NCI-H345 (cell line): ENCODE measurements at regions not wholly inside any gene's neighbourhood (a gene's known extent, or its start where the extent isn't known, plus 50 kb on each side); places are given as distances from the start of the nearest gene placed in this dataset.
"Not testable (repeated sequence)": the region's sequence is repeated elsewhere in the genome, so short reads cannot be mapped to it uniquely, and the experiment has no call there.

Experiments
- DNase-seq: peaks from one replicate; lab custom pipeline; 2025; lab: John Stamatoyannopoulos, UW

DNA sequence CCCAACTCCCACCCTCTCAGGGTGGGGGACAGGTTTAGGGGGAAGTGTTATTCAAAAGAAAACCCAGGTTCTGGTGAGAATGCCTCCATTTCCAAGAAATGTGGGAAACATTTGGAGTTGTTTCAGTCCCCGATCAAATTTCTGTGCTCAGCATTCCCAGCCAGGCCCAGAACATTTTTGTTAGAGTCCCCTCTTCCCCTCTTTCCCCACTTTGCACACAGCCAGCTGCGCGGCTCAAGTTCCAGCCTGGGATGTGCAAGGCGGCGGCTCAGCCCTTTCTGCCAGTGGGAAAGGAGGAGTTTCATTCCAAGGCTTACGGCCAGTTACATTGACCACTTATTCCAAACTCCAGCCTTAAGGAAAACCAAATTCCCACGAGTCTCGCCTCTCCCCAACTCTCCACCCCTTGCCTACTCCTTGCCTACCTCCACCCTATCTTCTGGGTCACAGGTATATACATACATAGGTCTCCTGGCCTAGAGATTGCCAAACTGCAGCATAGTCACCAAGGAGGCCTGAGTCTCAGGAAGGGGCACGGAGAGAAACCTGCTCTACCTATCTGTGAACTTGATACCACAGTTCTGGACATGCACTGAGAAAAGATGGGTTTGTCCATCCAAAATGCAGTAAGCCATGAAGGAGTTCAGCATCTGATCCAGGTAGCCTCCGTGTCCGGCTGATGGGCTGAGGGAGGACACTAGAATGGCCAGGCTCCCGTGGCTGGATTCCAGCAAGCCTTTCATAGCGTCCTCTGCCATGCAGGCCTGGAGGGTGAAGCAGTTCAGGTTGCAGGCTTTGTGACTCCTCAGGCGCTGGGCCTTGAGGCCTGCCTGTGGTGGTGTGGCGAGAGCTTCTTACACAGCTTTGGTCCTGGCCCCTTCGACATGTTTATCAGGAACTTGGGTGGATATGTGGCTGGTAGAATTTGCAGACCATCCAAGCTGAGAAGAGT is 154.5 kb downstream of the ZFP36L2 start:
- DNase-seq: no peak

DNA sequence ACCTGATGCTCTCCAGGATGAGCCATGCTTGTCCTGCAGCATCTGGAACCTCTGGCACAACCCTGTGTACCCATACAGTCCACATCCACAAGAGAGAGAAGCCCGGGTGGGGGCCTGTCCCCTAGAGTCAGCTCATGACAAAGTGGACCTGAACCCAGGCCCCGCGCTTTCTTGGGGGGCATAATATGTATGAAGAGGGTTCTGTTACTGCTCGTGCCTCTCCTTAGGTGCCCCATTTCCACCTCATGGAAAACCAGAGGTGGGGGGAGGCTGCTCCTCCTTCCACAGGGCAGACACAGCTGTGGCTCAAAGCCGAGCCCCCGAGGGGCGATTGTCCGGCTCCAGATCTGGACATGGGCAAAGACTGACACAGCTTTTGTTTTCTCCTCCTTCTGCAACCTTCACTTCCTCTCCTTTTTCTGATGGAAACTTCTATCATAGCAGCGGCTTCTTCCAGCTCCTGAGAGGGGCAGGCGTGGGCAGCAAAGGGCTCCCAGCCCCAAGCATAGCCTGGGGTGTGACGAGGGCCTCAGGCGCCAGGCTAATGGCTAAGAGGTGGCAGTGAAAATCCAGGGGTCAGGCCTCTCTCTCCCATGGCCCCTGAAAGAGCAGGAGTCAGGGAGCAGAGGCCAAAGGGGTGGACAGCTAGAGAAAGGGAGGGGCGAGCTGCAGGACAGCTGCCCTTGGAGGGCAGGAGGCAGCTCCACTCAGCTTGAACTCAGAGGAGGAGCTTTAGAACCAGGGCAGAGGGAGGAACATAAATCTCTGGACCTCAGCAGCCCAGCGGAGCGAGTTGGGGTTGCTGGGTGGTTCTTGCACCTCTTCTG is 155.5 kb downstream of the ZFP36L2 start:
- DNase-seq: no peak

DNA sequence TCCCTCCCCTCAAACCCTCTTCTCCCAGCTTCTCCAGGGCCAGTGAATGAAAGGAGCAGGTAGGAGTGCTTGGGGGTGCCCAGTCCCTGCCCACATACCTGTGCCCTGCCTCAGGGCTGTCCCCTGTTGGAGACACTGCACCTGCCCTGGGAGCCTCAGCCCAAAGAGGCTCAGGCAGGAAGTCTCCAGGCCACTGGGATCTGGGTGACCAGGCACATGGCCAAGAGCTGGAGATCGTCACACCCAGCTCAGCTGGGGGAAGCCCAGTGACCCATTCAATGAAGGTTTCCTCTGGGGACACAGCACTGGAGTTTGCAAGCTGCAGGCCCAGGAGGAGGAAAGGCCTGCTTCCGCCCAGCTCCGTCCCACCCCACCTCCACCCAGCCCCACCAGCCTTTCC is 156.4 kb downstream of the ZFP36L2 start:
- DNase-seq: no peak

DNA sequence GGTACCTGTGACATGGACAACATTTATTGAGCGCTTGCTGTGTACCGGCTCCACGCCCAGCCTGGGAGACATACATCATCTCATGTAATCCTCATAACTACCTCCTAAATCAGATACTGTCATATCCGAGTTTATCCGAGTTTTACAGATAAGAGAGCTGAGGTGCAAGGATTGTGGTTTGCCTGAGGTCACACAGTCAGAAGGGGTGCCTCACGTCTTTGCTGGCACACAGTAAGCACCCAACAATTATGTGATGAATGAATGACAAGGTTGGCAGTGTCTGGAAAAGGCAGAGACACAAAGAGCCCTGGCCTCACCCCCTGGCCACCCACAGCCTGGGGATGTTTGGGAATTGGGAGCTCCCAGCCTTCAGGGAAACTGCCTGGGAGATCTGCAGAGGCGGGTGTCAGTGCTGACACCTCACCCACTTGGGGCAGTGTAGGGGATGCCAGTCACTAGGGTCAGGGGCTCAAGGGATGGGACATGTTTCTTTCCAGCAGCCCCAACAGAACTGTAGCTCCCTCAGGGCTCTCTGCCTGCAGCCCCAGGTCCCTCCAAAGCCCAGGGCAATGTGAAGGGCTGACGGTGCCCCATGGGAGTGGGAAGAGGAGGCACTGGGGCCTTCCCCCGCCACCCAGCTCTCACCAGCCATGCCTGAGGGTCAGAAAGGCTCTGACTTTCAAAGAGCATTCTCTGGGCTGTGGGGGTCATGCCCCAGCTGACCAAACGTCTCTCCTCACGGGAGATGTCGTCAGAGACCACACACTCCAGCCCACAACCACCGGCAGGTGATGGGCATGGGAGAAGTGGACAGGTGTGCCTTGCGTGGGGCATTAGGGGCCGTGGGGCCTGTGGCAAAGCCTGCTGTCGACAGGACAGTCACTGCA is 157.5 kb downstream of the ZFP36L2 start:
- no peak for DNase-seq

DNA sequence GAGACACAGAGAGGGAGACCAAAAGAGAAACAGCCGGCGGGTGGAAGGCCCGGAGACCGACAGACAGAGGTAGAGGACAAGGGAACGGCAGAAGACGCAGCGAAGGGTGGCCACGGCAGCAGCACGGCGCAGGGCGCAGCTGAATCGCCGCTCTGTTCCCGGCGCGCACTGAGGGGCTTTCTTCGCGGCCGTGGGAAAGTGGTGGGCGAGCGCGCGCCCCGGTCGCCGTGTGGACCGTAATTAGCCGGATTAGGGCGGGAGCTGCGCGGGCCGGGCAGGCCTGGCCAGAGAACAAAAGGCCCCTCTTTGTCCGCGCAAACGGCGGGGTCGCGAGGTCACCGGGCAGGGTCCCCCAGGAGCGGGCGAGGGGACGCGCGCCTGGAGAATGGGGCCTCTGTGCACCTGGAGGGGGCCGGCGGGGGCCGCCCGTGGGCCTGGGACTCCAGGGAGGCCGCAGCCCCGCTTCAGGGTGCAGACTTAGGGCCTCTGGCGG is 158.3 kb downstream of the ZFP36L2 start:
- DNase-seq: no peak

DNA sequence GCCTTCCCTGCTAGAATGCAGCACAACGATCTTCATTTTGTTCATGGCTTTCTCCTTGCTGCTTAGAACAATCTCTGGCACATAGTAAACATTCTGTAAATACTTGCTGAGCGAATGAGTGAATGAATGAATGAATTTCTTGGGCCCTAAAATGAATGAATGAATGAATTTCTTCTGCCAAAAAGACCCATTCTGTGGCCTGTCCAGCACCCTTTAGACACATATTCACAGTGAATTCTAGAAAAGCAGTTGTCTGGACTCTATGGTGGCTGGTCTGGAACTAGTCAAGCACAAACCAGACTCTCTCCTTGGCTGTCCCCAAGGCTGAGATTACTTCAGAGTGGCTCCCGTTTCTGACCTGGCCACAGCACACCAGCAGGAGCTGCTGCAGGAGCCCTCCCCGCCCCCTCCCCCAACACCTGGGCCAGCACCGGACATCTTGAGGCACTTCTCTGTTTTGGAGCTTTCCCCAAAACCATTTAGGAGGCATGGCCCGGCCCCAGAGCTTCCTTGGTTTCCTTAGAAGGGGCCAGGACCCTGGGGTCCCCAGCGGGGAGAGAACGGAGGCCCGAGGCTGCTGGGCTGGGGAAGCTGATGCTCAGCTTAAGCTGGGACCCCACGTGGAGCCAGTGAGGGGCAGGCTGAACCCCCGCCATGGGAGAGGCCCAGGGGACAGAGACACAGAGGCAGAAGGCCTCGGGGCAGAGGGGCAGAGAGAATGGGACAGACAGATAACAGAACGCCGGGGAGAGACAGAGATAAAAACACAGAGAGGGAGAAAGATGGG is 159.0 kb downstream of the ZFP36L2 start:
- no peak for DNase-seq

DNA sequence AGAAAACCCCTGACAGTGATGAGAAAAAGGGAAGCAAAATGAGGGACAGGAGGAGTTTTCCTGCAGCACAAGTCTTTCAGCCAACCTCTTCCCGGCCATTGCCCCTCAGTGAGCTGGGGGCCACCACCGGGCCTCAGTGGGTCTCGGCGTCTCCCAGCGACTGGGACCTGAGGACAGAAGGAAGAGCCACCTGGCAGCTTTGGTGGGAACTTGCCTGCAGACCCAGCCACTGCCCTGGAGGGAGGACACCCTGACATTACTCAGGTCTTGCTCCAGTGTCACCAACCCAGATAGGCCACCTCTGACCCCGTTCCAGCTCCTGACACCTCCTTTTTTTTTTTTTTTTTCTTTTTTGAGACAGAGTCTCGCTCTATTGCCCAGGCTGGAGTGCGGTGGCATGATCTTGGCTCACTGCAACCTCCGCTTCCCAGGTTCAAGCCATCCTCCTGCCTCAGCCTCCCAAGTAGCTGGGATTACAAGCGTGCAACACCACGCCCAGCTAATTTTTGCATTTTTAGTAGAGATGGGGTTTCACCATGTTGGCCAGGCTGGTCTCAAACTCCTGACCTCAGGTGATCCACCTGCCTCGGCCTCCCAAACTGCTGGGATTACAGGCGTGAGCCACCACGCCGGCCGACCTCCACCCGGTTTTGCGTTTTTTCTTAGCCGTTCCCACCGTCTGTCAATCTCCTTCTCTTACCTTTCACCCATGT is 159.7 kb downstream of the ZFP36L2 start:
- DNase-seq: not testable (repeated sequence)

DNA sequence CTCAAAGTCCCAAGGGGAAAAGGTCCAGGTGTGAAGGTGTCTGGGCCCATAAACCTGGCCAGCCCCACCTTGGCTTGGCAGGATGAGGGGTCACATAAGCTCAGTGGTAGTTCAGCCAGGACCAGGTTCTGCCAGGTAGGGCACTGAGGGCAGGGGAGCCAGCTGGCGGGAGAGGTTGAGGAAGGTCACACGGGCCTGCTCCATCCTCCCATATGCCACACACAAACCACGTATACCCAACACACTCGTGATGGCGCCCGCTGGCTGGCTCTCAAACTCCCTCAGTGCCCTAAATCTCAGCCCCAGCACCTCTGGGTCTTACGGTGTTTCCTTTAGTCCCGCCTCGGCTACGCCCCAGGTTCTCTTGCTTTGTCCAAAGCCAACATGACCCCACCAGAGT is 160.5 kb downstream of the ZFP36L2 start:
- no peak for DNase-seq

DNA sequence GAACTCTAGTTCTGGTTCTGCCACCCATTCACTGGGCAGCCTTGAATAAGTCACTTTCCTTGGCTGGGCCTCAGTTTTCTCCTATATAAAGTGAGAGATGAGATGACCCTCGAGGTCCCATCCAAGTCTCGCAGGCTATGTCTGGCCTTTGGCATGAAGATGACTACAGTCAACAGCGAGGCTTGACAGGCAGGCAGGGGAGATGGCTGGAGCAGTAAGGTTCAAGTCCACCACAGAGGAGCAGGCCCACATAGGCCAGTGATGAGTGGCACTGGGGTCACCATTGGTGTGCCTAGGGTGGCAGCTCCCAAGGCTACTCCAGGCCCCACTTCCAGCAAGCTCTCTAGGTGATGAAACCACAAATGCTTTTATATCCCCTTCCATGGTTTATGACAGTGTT is 161.4 kb downstream of the ZFP36L2 start:
- no peak for DNase-seq

DNA sequence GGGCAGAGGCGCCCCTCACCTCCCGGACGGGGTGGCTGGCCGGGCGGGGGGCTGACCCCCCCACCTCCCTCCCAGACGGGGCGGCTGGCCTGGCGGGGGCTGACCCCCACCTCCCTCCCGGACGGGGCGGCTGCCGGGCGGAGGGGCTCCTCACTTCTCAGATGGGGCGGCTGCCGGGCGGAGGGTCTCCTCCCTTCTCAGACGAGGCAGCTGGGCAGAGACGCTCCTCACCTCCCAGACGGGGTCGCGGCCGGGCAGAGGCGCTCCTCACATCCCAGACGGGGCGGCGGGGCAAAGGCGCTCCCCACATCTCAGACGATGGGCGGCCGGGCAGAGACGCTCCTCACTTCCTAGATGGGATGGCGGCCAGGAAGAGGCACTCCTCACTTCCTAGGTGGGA is 163.3 kb downstream of the ZFP36L2 start:
- DNase-seq: not testable (repeated sequence)

DNA sequence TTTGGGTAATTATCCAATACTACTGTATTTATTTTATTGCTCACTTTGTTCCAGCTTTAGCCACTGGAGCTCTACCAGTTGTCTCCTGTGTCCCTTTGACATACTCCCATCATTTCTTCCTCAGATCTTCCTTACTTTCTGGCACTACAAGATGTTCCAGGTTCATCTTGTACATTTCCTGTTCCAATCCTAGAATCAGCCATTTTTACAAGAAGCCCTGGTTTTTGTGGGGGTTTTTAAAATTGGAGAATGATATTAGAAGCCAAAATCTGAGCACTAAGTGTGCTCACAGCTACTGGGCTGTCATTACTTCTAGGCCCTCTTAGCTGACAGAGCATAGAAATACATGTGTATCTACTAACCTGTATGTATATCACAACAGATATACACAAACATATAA is 164.3 kb downstream of the ZFP36L2 start:
- DNase-seq: no peak

DNA sequence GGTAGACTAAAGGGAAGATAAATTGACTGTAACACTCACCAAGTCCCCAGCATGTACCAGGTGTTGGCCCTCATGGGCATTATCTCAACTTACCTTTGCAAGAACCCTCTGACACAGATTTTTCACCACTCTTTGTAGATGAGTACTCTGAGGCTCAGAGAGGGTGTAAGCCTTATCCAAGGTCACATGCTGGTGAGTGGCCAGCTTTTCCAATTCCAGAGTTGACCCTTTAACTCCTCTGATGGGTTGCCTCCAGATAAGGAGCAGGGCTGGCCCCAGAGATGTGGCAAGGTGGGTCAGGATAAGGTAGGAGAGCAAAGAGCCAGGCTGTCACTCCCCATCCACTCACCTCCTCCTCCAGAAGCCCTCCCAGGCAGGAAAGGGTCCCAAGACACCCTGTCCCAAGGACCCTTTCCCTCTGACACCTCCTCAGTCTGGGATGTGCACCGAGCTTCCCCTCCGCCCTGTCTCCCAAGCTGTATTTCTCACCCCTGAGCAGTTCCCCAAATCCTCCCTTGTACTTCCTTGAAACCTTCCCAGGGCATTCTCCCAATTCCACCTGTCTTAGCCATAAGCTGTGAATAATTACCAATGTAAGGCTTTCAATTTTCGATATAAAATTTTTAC is 165.9 kb downstream of the ZFP36L2 start:
- no peak for DNase-seq

DNA sequence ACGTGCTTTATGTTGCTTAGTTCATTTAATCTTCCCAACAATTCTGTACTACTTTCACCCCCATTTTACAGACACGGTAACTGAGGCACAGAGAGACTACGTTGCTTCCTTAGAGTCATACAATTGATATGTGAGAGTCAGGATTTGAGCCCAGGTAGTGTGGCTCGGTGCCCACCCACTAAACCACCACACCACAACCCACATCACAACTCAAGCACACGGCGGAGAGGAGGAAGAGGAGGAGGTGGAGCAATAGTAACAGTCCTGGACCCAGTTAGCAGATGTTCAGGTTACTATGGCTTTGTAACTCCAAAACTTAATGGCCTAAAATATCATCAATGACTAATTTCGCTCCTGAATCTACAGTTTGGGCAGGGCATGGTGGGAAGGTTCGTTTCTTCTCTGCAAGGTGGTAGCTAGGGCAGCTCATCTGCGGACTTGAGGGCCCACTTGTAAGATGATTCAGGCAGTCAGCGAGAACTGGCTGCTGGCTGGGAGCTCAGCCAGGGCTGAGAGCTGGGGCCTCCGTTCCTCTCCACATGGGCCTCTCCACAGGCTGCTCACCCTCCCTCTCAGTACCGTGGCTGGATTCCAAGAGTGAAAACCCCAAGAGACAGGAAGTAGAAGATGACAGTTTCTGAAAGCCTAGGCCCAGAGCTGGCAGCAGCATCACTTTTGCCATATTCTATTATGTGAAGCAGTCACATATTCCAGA is 167.1 kb downstream of the ZFP36L2 start:
- peak; percentile 75 for DNase-seq

DNA sequence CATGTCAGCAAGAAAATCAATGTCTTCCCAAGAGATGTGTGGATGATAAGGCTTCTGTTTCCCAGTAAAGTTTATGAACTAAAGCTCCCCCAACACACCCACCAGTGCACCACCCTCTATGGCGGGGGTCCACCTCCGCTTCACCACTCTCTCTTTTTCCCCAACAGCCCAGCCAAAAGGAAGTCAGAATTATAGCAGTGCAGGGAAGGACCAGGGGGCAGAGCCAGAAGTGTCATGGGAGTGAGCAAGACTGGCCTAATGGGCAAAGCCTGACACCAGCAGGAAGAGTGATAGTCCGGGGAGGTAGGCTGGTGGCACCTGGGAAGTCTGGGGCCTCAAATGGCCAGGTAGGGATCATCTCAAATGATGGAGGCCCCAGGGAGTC is 167.7 kb downstream of the ZFP36L2 start:
- DNase-seq: no peak

DNA sequence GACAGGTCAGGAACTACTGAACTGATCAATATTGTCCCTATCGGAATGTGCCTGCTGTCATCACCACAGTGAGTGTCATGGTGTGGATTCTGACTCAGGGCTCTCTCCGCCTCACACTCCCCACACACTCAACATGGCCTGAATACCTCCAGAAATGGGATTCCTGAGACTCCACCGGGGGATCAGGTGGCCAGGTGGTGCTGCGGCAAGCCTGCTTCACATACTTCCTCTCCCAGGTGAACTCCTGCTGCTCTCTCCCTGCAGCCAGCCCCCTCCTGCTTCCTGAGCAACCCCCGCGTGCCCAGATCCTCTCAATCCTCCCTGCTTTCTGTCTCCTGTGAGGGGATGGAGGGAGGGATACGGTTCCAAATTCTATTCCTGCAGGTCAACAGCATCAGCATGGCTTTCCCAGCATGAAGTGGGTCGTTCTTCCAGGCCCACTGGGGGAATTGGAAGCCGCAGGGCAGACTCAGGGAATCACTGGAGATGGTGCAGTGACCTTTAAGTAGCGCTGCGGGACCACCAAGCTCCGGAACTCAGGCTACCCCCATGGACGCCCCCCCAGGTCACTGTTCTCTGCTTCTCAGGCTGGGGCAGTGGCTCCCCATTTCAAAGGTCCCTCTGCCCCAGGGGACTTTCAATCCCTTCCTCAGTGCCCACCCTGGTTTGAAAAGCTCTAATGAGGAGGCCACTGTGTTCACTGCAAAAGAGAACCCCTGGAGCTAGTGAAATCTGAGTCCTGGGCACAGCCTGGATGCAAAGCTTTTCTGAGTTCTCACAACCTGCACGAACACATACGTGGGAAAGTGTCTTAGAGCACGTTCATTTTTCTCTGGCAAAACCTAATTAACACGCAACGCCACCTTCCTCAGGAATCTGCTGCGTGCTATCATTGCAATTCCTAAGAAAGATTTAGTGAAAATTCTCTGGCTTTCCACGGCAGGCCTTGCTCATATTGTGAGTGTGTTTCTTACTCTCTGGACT is 168.4 kb downstream of the ZFP36L2 start:
- no peak for DNase-seq

DNA sequence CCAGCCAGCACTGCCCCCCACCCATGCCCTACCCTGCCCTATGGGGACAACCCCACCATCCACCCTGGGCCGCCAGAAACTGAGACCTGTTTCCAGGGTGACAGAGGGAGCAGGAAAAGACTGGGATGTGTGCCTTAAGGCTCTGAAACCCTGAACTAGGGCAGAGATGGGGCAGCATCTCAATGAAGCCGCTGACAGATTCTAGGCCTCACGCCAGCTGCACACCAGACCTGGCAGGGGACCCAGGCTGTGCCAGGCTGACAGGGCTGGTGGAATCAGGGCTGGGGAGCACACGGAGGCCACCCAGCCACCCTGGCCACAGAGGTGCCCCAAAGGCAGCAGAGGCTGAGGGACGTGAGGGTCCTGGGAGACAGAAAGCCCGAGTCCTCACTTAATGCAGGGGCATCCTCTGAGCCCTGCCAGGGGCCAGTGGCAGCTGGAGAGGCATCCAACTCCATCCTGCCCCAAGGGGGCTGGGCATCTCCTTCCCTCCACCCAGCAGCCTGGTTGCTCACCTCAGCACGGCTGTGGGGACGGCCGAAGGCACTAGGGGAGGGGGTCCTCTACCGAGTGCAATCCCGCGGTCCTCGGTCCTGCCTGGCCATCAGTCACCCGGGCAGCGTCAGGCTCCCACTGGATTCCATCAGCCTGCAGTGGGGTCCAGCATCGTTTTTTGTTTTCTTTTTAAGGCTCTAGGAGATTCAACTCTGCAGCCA is 169.2 kb downstream of the ZFP36L2 start:
- peak; percentile 9 for DNase-seq

DNA sequence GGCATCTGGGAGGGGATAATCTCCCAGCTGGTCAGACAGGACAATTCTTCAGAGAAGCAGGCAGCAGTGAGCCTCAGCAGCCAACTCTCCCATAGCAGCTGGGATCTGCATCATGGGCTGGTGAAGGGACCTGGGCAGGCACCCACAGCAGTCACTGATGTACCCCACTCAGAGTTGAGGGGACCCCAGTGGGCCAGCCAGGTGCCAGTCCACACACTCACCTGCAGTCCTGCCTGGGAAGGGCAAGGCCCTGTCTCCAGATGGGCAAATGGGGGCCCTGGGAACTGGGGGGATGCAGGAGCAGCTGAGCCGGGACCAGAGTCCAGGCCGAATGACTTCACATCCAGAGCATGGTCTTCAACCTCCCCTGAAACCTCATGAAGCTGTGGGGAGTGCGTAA is 170.4 kb downstream of the ZFP36L2 start:
- DNase-seq: no peak
